BE2C (cell line): ENCODE measurements at regions not wholly inside any gene's neighbourhood (a gene's known extent, or its start where the extent isn't known, plus 50 kb on each side); places are given as distances from the start of the nearest gene placed in this dataset.

Source experiments
- DNase-seq: peaks from one replicate; pipeline ENCODE4 v3.0.0-alpha.2; 2020
- H3K27me3 ChIP-seq: fragments of 250-450 bp; sonication (Bioruptor Pico); 2 replicates; pipeline ENCODE4 v1.5.1; 2020; ENCODE audit warnings: mild to moderate bottlenecking
- H3K36me3 ChIP-seq: fragments of 250-450 bp; sonication (Bioruptor Pico); 2 replicates; pipeline ENCODE4 v1.5.1; 2020; ENCODE audit warnings: mild to moderate bottlenecking
- H3K4me1 ChIP-seq: fragments of 250-450 bp; sonication (Bioruptor Pico); 2 replicates; pipeline ENCODE4 v1.5.1; 2020
- H3K4me3 ChIP-seq: 2 replicates; pipeline ENCODE4 v1.5.1; 2011; ENCODE audit warnings: low read depth, low read length
- H3K9me3 ChIP-seq: fragments of 250-450 bp; sonication (Bioruptor Pico); 2 replicates; pipeline ENCODE4 v1.5.1; 2020
- TF ChIP-seq, protein P1 (sequence below): IDR thresholded peaks from 2 replicates; pipeline ENCODE4 v1.5.1; 2012; ENCODE audit warnings: mild to moderate bottlenecking, low read depth, low read length

DNA sequence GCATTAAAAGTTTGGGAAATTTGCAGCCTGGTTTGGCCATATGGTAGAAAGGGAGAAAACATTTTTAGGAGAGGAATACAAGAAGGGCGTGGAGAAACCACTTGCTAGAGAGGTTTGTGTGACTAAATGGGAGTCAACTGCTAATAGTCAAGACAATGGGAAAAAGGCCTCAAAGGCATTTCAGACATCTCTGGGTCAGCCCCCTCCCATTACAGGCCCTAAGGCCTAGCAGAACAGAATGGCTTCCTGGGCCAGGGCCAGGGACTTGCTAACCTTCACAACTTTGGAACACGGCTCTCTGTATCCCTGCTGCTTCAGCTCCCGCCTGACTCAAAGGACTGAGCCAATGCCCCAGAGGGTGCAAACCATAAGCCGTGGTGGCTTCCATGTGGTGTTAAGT is 752.3 kb upstream of the ADAMTS5 start:
- TF ChIP-seq, protein P1, sequence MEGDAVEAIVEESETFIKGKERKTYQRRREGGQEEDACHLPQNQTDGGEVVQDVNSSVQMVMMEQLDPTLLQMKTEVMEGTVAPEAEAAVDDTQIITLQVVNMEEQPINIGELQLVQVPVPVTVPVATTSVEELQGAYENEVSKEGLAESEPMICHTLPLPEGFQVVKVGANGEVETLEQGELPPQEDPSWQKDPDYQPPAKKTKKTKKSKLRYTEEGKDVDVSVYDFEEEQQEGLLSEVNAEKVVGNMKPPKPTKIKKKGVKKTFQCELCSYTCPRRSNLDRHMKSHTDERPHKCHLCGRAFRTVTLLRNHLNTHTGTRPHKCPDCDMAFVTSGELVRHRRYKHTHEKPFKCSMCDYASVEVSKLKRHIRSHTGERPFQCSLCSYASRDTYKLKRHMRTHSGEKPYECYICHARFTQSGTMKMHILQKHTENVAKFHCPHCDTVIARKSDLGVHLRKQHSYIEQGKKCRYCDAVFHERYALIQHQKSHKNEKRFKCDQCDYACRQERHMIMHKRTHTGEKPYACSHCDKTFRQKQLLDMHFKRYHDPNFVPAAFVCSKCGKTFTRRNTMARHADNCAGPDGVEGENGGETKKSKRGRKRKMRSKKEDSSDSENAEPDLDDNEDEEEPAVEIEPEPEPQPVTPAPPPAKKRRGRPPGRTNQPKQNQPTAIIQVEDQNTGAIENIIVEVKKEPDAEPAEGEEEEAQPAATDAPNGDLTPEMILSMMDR: no peak
- Histone ChIP-seq H3K27me3 (no peaks in the 10 kb centered on the region), H3K4me3 (no peak overlapping the region), H3K36me3 (no peaks in the 10 kb centered on the region), H3K9me3 (no peaks in the 10 kb centered on the region), H3K4me1 (no peaks in the 10 kb centered on the region)
- DNase-seq: no peak

DNA sequence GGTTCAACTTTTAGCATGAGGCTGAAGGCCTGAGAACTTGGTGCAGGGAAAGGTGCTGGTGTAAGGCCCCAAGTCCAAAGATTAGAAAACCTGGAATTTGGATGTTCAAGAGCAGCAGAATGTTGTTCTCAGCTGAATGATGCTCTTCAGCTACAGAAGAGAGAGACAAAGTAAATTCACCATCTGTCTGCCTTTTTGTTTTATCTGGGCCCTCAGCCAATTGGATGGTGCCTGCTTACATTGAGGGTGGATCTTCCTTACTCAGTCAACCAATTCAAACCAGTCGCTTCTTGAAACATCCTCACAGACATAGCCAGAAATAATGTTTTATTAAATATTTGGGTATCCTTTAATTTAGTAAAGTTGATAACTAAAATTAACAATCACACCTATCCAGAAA is 748.2 kb upstream of the ADAMTS5 start:
- TF ChIP-seq, protein P1: no peak
- no peaks in the 10 kb centered on the region for H3K27me3 ChIP-seq
- H3K4me1 ChIP-seq: no peaks in the 10 kb centered on the region
- H3K36me3 ChIP-seq: no peaks in the 10 kb centered on the region
- H3K9me3 ChIP-seq: no peaks in the 10 kb centered on the region; the same call in 1 of the 2 replicates
- no peak for DNase-seq
- H3K4me3 ChIP-seq: no peak overlapping the region

DNA sequence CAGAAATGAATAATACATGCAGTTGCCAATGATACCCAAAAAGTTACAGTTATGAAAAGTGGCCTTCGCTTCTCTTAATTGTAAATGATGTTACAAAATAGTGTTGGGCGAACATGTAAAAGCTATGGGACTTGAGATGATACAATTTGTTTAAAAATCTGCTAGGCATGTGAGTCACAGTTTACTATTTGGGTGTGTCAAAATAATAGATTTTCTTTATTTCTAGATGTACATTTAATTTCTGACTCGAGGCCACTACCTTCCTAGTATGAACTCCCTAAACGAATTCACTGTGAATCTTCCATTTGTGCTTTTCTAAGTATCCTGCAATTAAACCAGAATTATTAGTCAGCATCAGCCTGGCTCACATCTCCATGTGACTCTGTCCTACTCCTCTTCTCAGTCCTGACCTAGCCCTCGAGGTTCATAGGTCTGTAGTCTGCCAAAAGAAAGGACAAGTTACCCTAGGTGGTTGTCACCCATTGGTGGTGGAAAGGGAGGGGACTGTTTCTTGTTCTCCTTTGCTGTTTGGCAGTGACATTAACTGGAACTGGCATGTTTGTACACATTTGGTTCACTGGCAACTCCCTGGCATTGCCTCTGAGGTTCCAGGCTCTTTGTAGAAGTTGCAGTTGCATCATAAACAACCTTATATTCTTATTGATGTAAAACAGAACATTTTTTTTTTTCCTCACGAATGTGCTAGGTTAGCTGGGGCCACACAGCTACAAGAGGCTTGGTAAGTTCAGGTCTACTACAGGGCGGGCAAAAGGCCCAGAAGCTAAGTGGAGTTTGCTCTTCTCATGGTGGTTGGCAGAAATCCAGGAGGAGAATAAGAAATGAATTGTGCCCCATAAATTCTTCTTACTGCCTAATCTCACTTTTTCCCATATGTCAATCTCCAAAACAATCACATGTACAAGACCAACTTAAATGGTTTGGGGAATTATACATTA is 746.5 kb upstream of the ADAMTS5 start:
- Histone ChIP-seq H3K4me3 (no peak overlapping the region), H3K9me3 (no peaks in the 10 kb centered on the region; the same call in 1 of the 2 replicates), H3K4me1 (no peaks in the 10 kb centered on the region), H3K27me3 (no peaks in the 10 kb centered on the region), H3K36me3 (no peaks in the 10 kb centered on the region)
- TF ChIP-seq, protein P1: no peak
- DNase-seq: no peak

DNA sequence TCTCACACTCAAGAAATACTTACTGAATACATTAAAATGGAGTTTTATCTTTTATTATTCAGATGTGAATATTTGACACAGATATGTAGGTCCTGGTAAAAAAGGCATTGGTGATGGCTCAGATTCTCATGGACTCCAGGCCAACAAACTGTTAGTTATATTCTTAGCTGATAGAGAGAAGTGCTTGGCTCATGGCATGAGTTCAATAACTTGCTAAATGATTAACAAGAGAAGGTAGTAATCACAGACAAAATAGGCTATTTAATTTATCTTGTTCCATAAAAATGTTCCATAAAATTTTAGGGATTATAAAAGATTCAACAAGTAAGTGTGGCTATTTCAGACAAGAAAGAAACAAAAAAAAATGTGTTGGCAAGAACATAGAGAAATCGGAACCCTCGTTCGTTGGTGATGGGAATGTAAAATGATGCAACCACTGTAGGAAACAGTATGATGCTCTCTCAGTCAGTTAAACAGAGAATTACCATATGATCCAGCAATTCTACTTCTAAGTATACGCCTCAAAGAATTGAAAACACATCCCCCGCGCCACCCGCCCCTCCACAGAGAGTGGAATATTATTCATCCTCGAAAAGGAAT is 737.8 kb upstream of the ADAMTS5 start:
- TF ChIP-seq, protein P1: no peak
- DNase-seq: no peak
- Histone ChIP-seq H3K9me3 (no peaks in the 10 kb centered on the region), H3K36me3 (no peaks in the 10 kb centered on the region), H3K4me3 (no peak overlapping the region), H3K4me1 (peaks cover 4% of the 10 kb centered on the region), H3K27me3 (no peaks in the 10 kb centered on the region)

DNA sequence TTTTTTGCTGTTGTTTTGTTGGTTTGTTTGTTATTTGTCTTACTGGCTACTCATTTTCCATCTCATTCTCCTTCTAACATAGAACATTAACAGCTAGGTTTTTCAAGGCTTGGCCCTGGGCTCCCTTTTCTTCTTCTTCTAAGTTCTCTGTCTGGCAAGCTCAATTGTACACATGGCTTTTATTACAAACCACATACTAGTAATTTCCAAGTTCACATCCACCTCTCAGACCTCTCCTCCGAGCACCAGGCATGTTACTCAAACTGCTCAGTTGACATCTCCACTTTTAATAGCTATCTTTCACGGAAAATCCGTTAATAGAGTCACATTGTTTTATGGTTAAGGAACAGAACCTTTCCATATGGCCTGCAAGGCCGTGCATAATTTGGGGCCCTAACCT is 736.9 kb upstream of the ADAMTS5 start:
- H3K4me3 ChIP-seq: no peak overlapping the region
- no peaks in the 10 kb centered on the region for H3K9me3 ChIP-seq
- no peak for DNase-seq
- TF ChIP-seq, protein P1: no peak
- no peaks in the 10 kb centered on the region for H3K36me3 ChIP-seq
- H3K4me1 ChIP-seq: peaks cover 4% of the 10 kb centered on the region
- H3K27me3 ChIP-seq: no peaks in the 10 kb centered on the region
